GM12878 (cell line): ENCODE measurements at regions not wholly inside any gene's neighbourhood (a gene's known extent, or its start where the extent isn't known, plus 50 kb on each side); places are given as distances from the start of the nearest gene placed in this dataset.

Experiments
- ATAC-seq: fragments of 200-7000 bp; cut with Tn5 transposase; 3 replicates; pipeline ENCODE4 v1.9.1; 2020; ENCODE audit warnings: mild to moderate bottlenecking, moderate library complexity
- BruUV-seq: library from RNA; stranded (reverse); fragments of 400-500 nt; replicated peaks from 2 replicates; lab custom pipeline; 2021; lab: Mats Ljungman, UMichigan
- CTCF ChIA-PET: fragments of 300-600 bp; sonication (Branson Sonifier 250); formaldehyde crosslinking; extraction: SDS; loops from one replicate; lab custom pipeline; 2021; ENCODE audit warnings: inconsistent platforms; lab: Yijun Ruan, JAX
- POLR2A ChIA-PET: fragments of 350-600 bp; formaldehyde crosslinking; extraction: SDS; loops from one replicate; lab custom pipeline; 2021; ENCODE audit warnings: inconsistent platforms; lab: Charles Lee
- RAD21 ChIA-PET: fragments of 300-600 bp; sonication (Branson Sonifier 250); formaldehyde crosslinking; loops from one replicate; lab custom pipeline; 2023; ENCODE audit warnings: antibody characterized with exemption; ENCODE audit not compliant: unreplicated experiment; lab: Charles Lee
- SMC1A ChIA-PET: fragments of 300-600 bp; sonication (Branson Sonifier 250); formaldehyde crosslinking; loops from one replicate; lab custom pipeline; 2023; ENCODE audit not compliant: unreplicated experiment, uncharacterized antibody; lab: Charles Lee
- DNase-seq: peaks from one replicate; pipeline ENCODE4 v3.0.0-alpha.2; 2011; ENCODE audit warnings: low read depth, low spot score
- FAIRE-seq: peaks from 3 replicates; lab custom pipeline; 2011; peaks lifted over from hg19 to GRCh38; lab: Jason Lieb, UNC
- H2AFZ ChIP-seq: 2 replicates; pipeline ENCODE4 v1.6.0; 2011; ENCODE audit warnings: low read depth, low read length, control low read depth; ENCODE audit not compliant: control insufficient read depth
- H3K27ac ChIP-seq: 2 replicates; pipeline ENCODE4 v1.5.1; 2011; ENCODE audit warnings: control low read depth; ENCODE audit not compliant: control insufficient read depth, insufficient read depth
- H3K27me3 ChIP-seq, 2 experiments: replicated peaks in 1 of 2; 2 replicates each; pipeline versions ENCODE4 v1.6.0 to v1.6.1; 2011; ENCODE audit warnings: low read length in 1 of 2; ENCODE audit not compliant: control insufficient read depth in 2 of 2, insufficient read depth in 2 of 2
- H3K36me3 ChIP-seq, 2 experiments: 2 replicates each; pipeline ENCODE4 v1.5.1; 2011; ENCODE audit warnings: low read length in 1 of 2; ENCODE audit not compliant: control insufficient read depth in 2 of 2, insufficient read depth in 2 of 2
- H3K4me1 ChIP-seq: 2 replicates; pipeline ENCODE4 v1.6.1; 2011; ENCODE audit warnings: mild to moderate bottlenecking, low read length, moderate library complexity, mixed read lengths; ENCODE audit not compliant: control insufficient read depth, insufficient read depth
- H3K4me2 ChIP-seq: 2 replicates; pipeline ENCODE4 v1.6.0; 2011; ENCODE audit warnings: control low read depth; ENCODE audit not compliant: control insufficient read depth, insufficient read depth
- H3K4me3 ChIP-seq: fragments of 200-600 bp; sonication (generic); 2 replicates; pipeline ENCODE4 v1.5.1; 2016
- H3K79me2 ChIP-seq: 2 replicates; pipeline ENCODE4 v1.6.0; 2011; ENCODE audit warnings: low read length; ENCODE audit not compliant: control insufficient read depth, insufficient read depth
- H3K9ac ChIP-seq: 2 replicates; pipeline ENCODE4 v1.8.0; 2011; ENCODE audit warnings: low read length, control low read depth, mixed read lengths; ENCODE audit not compliant: control insufficient read depth, insufficient read depth
- H3K9me3 ChIP-seq: replicated peaks from 3 replicates; pipeline ENCODE4 v1.5.1; 2011; ENCODE audit warnings: mild to moderate bottlenecking, low read length; ENCODE audit not compliant: control insufficient read depth, insufficient read depth
- H4K20me1 ChIP-seq: 2 replicates; pipeline ENCODE4 v1.6.0; 2011; ENCODE audit not compliant: control insufficient read depth, insufficient read depth
- EP300 ChIP-seq, 2 experiments: fragments of 150-350 bp in 1 of 2; IDR thresholded peaks; 2 replicates each; pipeline ENCODE4 v1.6.1; 2011 to 2012; ENCODE audit warnings: low read depth in 2 of 2, low read length in 2 of 2, borderline replicate concordance in 1 of 2, improper control_type of control experiment in 1 of 2, inconsistent platforms in 1 of 2; ENCODE audit not compliant: control insufficient read depth in 1 of 2
- KDM1A ChIP-seq: fragments of 200-600 bp; sonication (generic); IDR thresholded peaks from 2 replicates; pipeline ENCODE4 v1.6.1; 2016; ENCODE audit warnings: borderline replicate concordance
- PML ChIP-seq: IDR thresholded peaks from 2 replicates; pipeline ENCODE4 v1.6.1; 2012; ENCODE audit warnings: low read length, inconsistent platforms
- in situ Hi-C: fragments of 300-500 bp; cut with MboI; formaldehyde crosslinking; loops from 9 replicates; pipeline ENCODE4 v1.14.3; 2018; ENCODE audit warnings: mixed read lengths
- intact Hi-C: fragments of 100-400 bp; cut with micrococcal nuclease; formaldehyde crosslinking; loops from one replicate; pipeline ENCODE4 v1.14.2; 2022; ENCODE audit not compliant: unreplicated experiment
- TF ChIP-seq, protein P1 (sequence below): IDR thresholded peaks from 2 replicates; pipeline ENCODE4 v1.6.1; 2012; ENCODE audit warnings: low read depth, low read length, improper control_type of control experiment
- TF ChIP-seq, protein P2 (sequence below): fragments of 450-650 bp; IDR thresholded peaks from 2 replicates; pipeline ENCODE4 v1.6.1; 2017; ENCODE audit warnings: mild to moderate bottlenecking, moderate library complexity

DNA sequence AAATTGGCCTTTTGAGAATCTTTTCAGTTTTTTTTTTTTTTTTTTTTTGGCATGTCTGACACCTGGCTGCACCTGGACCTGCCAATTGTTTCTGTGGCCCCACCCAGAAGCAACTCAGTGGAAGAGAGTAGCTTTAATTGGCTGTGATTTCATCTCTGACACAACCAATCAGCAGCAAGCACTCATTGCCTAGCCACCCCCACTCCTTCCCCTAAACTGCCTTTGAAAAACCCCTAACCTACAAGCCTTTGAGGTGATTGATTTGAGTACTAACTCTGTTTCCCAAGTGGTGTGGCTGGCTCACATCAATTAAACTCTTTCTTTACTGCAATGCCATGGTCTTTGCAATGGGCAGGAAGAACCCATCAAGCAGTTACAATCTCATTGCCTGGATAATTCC, 98.2 kb upstream of the CHORDC1 start:
- POLR2A ChIA-PET = no interaction called here
- ATAC-seq = peak; percentile 65

More for the DNA sequence above, 98.2 kb upstream of the CHORDC1 start:
- Histone ChIP-seq H3K27ac (no peak overlapping the region), H3K9ac (no peak overlapping the region), H4K20me1 (no peaks in the 10 kb centered on the region), H3K27me3 (no peaks in the 10 kb centered on the region; a peak in 1 of 4 replicates), H3K9me3 (no peaks in the 10 kb centered on the region), H3K4me1 (no peaks in the 10 kb centered on the region), H3K4me3 (no peak overlapping the region), H3K36me3 (no peaks in the 10 kb centered on the region), H3K4me2 (no peak overlapping the region), H2AFZ (no peak overlapping the region), H3K79me2 (no peaks in the 10 kb centered on the region)
- BruUV-seq = no TSS peak
- ChIA-PET CTCF (no interaction called here), SMC1A (no interaction called here), RAD21 (no interaction called here)
- intact Hi-C loops (no loop called here), in situ Hi-C loops (no loop called here)
- TF ChIP-seq EP300 (IDR thresholded peaks at IDR 0.05; ENCODE audit: borderline replicate concordance in 1 of 2, control insufficient read depth in 1 of 2, low read depth in 2 of 2, low read length in 2 of 2) = no peak
- TF ChIP-seq, protein P1, sequence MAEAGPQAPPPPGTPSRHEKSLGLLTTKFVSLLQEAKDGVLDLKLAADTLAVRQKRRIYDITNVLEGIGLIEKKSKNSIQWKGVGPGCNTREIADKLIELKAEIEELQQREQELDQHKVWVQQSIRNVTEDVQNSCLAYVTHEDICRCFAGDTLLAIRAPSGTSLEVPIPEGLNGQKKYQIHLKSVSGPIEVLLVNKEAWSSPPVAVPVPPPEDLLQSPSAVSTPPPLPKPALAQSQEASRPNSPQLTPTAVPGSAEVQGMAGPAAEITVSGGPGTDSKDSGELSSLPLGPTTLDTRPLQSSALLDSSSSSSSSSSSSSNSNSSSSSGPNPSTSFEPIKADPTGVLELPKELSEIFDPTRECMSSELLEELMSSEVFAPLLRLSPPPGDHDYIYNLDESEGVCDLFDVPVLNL = no peak
- TF ChIP-seq, protein P2, sequence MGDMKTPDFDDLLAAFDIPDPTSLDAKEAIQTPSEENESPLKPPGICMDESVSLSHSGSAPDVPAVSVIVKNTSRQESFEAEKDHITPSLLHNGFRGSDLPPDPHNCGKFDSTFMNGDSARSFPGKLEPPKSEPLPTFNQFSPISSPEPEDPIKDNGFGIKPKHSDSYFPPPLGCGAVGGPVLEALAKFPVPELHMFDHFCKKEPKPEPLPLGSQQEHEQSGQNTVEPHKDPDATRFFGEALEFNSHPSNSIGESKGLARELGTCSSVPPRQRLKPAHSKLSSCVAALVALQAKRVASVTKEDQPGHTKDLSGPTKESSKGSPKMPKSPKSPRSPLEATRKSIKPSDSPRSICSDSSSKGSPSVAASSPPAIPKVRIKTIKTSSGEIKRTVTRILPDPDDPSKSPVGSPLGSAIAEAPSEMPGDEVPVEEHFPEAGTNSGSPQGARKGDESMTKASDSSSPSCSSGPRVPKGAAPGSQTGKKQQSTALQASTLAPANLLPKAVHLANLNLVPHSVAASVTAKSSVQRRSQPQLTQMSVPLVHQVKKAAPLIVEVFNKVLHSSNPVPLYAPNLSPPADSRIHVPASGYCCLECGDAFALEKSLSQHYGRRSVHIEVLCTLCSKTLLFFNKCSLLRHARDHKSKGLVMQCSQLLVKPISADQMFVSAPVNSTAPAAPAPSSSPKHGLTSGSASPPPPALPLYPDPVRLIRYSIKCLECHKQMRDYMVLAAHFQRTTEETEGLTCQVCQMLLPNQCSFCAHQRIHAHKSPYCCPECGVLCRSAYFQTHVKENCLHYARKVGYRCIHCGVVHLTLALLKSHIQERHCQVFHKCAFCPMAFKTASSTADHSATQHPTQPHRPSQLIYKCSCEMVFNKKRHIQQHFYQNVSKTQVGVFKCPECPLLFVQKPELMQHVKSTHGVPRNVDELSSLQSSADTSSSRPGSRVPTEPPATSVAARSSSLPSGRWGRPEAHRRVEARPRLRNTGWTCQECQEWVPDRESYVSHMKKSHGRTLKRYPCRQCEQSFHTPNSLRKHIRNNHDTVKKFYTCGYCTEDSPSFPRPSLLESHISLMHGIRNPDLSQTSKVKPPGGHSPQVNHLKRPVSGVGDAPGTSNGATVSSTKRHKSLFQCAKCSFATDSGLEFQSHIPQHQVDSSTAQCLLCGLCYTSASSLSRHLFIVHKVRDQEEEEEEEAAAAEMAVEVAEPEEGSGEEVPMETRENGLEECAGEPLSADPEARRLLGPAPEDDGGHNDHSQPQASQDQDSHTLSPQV = no peak
- no peak for TF ChIP-seq KDM1A
- TF ChIP-seq PML = no peak
- no peak for DNase-seq
- no peak for FAIRE-seq
